ENCODE measurements at regions not wholly inside any gene's neighbourhood (a gene's known extent, or its start where the extent isn't known, plus 50 kb on each side); places are given as distances from the start of the nearest gene placed in this dataset.

DNA sequence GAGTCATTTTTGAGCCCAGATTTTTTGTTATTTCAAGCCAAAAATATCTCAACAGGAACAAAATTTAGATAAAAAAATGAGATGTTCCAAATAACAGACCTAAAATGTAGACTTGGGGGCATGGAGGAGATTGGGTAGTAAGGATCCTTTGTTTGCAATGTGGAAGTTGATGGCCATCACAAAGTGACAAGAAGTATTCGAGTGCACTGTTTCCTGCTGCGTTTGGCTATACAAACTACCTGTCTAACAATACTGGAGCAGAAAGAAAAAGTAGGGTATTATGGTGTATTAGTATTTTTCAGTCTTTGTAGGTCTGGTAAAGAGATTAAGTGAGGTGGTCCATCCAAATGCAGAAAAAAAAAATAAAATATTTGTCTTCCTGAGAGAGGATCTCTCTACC is 284.2 kb downstream of the C3orf38 start:
- no TSS peak for BruUV-seq (replicated peaks)
- Histone ChIP-seq H3K27me3 (replicated peaks in 1 of 2; ENCODE audit: control insufficient read depth in 2 of 2, insufficient read depth in 2 of 2, low read length in 1 of 2) (no peaks in the 10 kb centered on the region), H3K79me2 (ENCODE audit: control insufficient read depth, insufficient read depth, low read length) (no peaks in the 10 kb centered on the region), H4K20me1 (ENCODE audit: control insufficient read depth, insufficient read depth) (no peaks in the 10 kb centered on the region), H3K4me2 (ENCODE audit: control insufficient read depth, insufficient read depth) (peak overlapping the region; percentile 80), H3K4me3 (no peak overlapping the region; the same call in 1 of the 2 replicates), H3K27ac (ENCODE audit: control insufficient read depth, insufficient read depth) (peak overlapping the region; percentile 35), H3K9ac (ENCODE audit: control insufficient read depth, insufficient read depth, low read length) (no peak overlapping the region), H3K36me3 (ENCODE audit: control insufficient read depth in 2 of 2, insufficient read depth in 2 of 2, low read length in 1 of 2) (no peaks in the 10 kb centered on the region), H3K4me1 (ENCODE audit: control insufficient read depth, insufficient read depth, low read length) (no peaks in the 10 kb centered on the region), H3K9me3 (replicated peaks; ENCODE audit: control insufficient read depth, insufficient read depth, low read length) (no peaks in the 10 kb centered on the region), H2AFZ (ENCODE audit: control insufficient read depth, low read depth, low read length) (peak overlapping the region; percentile 67)
- ChIA-PET RAD21 (ENCODE audit: unreplicated experiment) (interaction anchor here (1.1 kb wide), 1 partner anchor 8 kb away, joined by 3 read pairs; no protein-coding TSS in a partner anchor), CTCF (no interaction called here), SMC1A (ENCODE audit: uncharacterized antibody, unreplicated experiment) (interaction anchor here (3.1 kb wide), 1 partner anchor 8 kb away, joined by 7 read pairs; no protein-coding TSS in a partner anchor), POLR2A (no interaction called here)
- intact Hi-C loops (cut with micrococcal nuclease; ENCODE audit: unreplicated experiment) (no loop called here), in situ Hi-C loops (cut with MboI) (no loop called here)
- 3% methylated on average over 2 of the region's 2 CpGs for WGBS (ENCODE audit: insufficient coverage, insufficient replicate concordance, low lambda C conversion rate, missing lambda C conversion rate)
- TF ChIP-seq HDAC6 (IDR thresholded peaks at IDR 0.05; ENCODE audit: unreplicated experiment) (no peak), ZNF592 (IDR thresholded peaks at IDR 0.05) (no peak), BMI1 (IDR thresholded peaks at IDR 0.05; ENCODE audit: borderline replicate concordance) (no peak), STAT1 (conservative IDR thresholded peaks at IDR 0.05) (no peak), CEBPB (IDR thresholded peaks at IDR 0.05; ENCODE audit: borderline replicate concordance in 1 of 2, low read depth in 2 of 2, low read length in 2 of 2) (no peak), ATF3 (IDR thresholded peaks at IDR 0.05; ENCODE audit: borderline replicate concordance, extremely low read depth, low read depth, low read length) (no peak), POU2F2 (IDR thresholded peaks at IDR 0.05; ENCODE audit: borderline replicate concordance, low read depth, low read length) (no peak)
- peak; percentile 66 for ATAC-seq
- no peak for FAIRE-seq
- DNase-seq (ENCODE audit: low read depth, low spot score) = no peak

All from GM12878 (cell line).